GM23338 (cell line): ENCODE measurements at regions not wholly inside any gene's neighbourhood (a gene's known extent, or its start where the extent isn't known, plus 50 kb on each side); places are given as distances from the start of the nearest gene placed in this dataset.
A peak's percentile ranks its signal among the peaks of the same experiment; 100 is the strongest.

Experiments used
- ATAC-seq: fragments of 200-7000 bp; cut with Tn5 transposase; 3 replicates; pipeline ENCODE4 v1.9.1; 2020
- DNase-seq: peaks from one replicate; pipeline ENCODE4 v3.0.0-alpha.2; 2015; ENCODE audit warnings: low spot score
- H2AFZ ChIP-seq: fragments of 200-600 bp; sonication (generic); 2 replicates; pipeline ENCODE4 v1.8.0; 2016; ENCODE audit warnings: antibody characterized with exemption, mild to moderate bottlenecking, moderate library complexity
- H3F3A ChIP-seq: fragments of 200-600 bp; sonication (generic); replicated peaks from 2 replicates; pipeline ENCODE4 v1.8.0; 2017; ENCODE audit warnings: antibody characterized with exemption, mixed run types, low read depth
- H3K27ac ChIP-seq: fragments of 200-600 bp; sonication (generic); 2 replicates; pipeline ENCODE4 v1.6.1; 2016; ENCODE audit warnings: low read depth
- H3K27me3 ChIP-seq: fragments of 200-600 bp; sonication (generic); 2 replicates; pipeline ENCODE4 v1.8.0; 2016; ENCODE audit warnings: mild to moderate bottlenecking, mixed run types, moderate library complexity; ENCODE audit not compliant: insufficient read depth
- H3K36me3 ChIP-seq: fragments of 200-600 bp; sonication (generic); 2 replicates; pipeline ENCODE4 v1.8.0; 2016; ENCODE audit warnings: mild to moderate bottlenecking; ENCODE audit not compliant: insufficient read depth
- H3K4me1 ChIP-seq: fragments of 200-600 bp; sonication (generic); 2 replicates; pipeline ENCODE4 v1.8.0; 2016; ENCODE audit warnings: mild to moderate bottlenecking, moderate library complexity; ENCODE audit not compliant: insufficient read depth
- H3K4me2 ChIP-seq: fragments of 200-600 bp; sonication (generic); 2 replicates; pipeline ENCODE4 v1.7.1; 2017; ENCODE audit warnings: mixed run types
- H3K4me3 ChIP-seq: fragments of 200-600 bp; sonication (generic); 2 replicates; pipeline ENCODE4 v1.6.1; 2016; ENCODE audit warnings: mixed run types
- H3K79me2 ChIP-seq: fragments of 200-600 bp; sonication (generic); replicated peaks from 2 replicates; pipeline ENCODE4 v1.8.0; 2017; ENCODE audit warnings: mild to moderate bottlenecking; ENCODE audit not compliant: insufficient read depth
- H3K9me2 ChIP-seq: fragments of 200-600 bp; sonication (generic); 2 replicates; pipeline ENCODE4 v1.8.0; 2017; ENCODE audit not compliant: insufficient read depth
- H4K20me1 ChIP-seq: fragments of 200-600 bp; sonication (generic); replicated peaks from 2 replicates; pipeline ENCODE4 v1.8.0; 2017; ENCODE audit warnings: mild to moderate bottlenecking; ENCODE audit not compliant: insufficient read depth
- H3K27ac Mint-ChIP-seq: 2 replicates; pipeline ENCODE4 v1.8.0; 2020; ENCODE audit warnings: inconsistent platforms, mild to moderate bottlenecking, moderate library complexity, mixed read lengths
- H3K27me3 Mint-ChIP-seq: 3 replicates; pipeline ENCODE4 v1.8.0; 2022; ENCODE audit warnings: low read depth, mild to moderate bottlenecking, moderate library complexity, mixed read lengths, inconsistent platforms; ENCODE audit not compliant: insufficient read depth, poor library complexity
- H3K36me3 Mint-ChIP-seq: 3 replicates; pipeline ENCODE4 v1.8.0; 2021; ENCODE audit warnings: low read depth, mild to moderate bottlenecking, inconsistent platforms, moderate library complexity, mixed read lengths
- H3K4me1 Mint-ChIP-seq: 3 replicates; pipeline ENCODE4 v1.8.0; 2020; ENCODE audit warnings: mild to moderate bottlenecking, inconsistent platforms, mixed read lengths
- H3K4me3 Mint-ChIP-seq: 3 replicates; pipeline ENCODE4 v1.8.0; 2021; ENCODE audit warnings: moderate library complexity, mild to moderate bottlenecking, inconsistent platforms, mixed read lengths
- H3K9me3 Mint-ChIP-seq: 3 replicates; pipeline ENCODE4 v1.8.0; 2020; ENCODE audit warnings: moderate library complexity, mild to moderate bottlenecking, inconsistent platforms, mixed read lengths
- CREB1 ChIP-seq: fragments of 250-450 bp; sonication (Bioruptor Pico); IDR thresholded peaks from 2 replicates; pipeline ENCODE4 v1.5.0; 2020; ENCODE audit warnings: low read depth, mild to moderate bottlenecking, moderate library complexity
- EZH2 ChIP-seq: fragments of 200-600 bp; sonication (generic); IDR thresholded peaks from one replicate; pipeline ENCODE4 v1.8.0; 2017; ENCODE audit warnings: antibody characterized with exemption, mild to moderate bottlenecking, low read depth; ENCODE audit not compliant: unreplicated experiment
- EZH2phosphoT487 ChIP-seq: fragments of 200-600 bp; sonication (generic); IDR thresholded peaks from one replicate; pipeline ENCODE4 v1.8.1; 2018; ENCODE audit warnings: antibody characterized with exemption; ENCODE audit not compliant: unreplicated experiment
- NANOG ChIP-seq: IDR thresholded peaks from 2 replicates; pipeline ENCODE4 v1.6.1; 2016; ENCODE audit warnings: antibody characterized with exemption, borderline replicate concordance
- STAT1 ChIP-seq: IDR thresholded peaks from one replicate; pipeline ENCODE4 v1.6.1; 2016; ENCODE audit warnings: antibody characterized with exemption; ENCODE audit not compliant: unreplicated experiment
- ZNF114 ChIP-seq: fragments of 250-450 bp; sonication (Bioruptor Pico); IDR thresholded peaks from 2 replicates; pipeline ENCODE4 v1.5.0; 2020; ENCODE audit warnings: mild to moderate bottlenecking, moderate library complexity
- ZNF331 ChIP-seq: fragments of 250-450 bp; sonication (Bioruptor Pico); IDR thresholded peaks from 2 replicates; pipeline ENCODE4 v1.5.0; 2020; ENCODE audit warnings: low read depth, mild to moderate bottlenecking, moderate library complexity
- TF ChIP-seq, protein P1 (sequence below): fragments of 250-450 bp; sonication (Bioruptor Pico); IDR thresholded peaks from 2 replicates; pipeline ENCODE4 v1.5.0; 2020; ENCODE audit warnings: mild to moderate bottlenecking, moderate library complexity
- TF ChIP-seq, protein P2 (sequence below): IDR thresholded peaks from 2 replicates; pipeline ENCODE4 v1.6.1; 2016; ENCODE audit warnings: antibody characterized with exemption
- TF ChIP-seq, protein P3 (sequence below), 2 experiments: fragments of 200-600 bp in 1 of 2; sonication (generic) in 1 of 2; conservative IDR thresholded peaks; 2 replicates each; pipeline versions ENCODE4 v1.5.1 to v1.6.1; 2016 to 2017; ENCODE audit warnings: antibody characterized with exemption in 2 of 2, low read depth in 2 of 2, mild to moderate bottlenecking in 2 of 2, moderate library complexity in 1 of 2

DNA sequence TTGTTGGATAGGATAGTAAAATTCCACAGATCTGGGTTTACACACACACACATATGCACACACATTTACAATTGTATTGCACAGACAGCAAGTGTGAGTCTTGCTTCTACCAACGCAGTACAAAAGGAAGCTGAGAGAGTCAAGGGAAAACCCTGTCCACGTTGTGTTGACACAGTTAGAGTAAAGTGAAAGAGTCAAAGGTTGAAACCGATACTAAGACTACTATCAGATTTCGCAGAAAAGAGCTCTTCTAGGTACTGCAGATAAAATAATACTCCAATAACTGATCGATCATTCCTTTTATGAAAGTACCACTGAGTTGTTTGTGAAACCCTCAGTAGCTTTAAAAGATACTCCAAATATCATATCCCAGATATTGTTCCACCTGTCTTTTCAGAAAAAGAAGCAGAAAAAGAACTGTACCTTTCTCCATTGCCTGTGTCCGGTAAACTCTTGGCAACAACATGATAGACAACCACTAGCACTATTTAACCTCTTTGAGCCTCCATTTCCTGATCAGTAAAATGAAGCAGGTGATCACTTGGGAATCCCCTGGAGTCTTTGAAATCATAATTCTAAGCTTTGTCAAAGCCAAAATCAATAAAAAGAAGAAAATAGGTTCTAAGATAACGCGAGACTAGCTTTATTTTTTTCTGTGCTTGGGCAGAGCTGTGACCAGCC, 224.6 kb upstream of the FOXN3 start:
- H4K20me1 ChIP-seq, result no peaks in the 10 kb centered on the region
- Mint-ChIP-seq H3K4me1 (peaks cover 10% of the 10 kb centered on the region), H3K36me3 (no peaks in the 10 kb centered on the region), H3K27ac (no peak overlapping the region), H3K27me3 (no peaks in the 10 kb centered on the region), H3K4me3 (no peak overlapping the region), H3K9me3 (peaks cover 5% of the 10 kb centered on the region)
- H3K36me3 ChIP-seq, result no peaks in the 10 kb centered on the region
- no peaks in the 10 kb centered on the region for H3K79me2 ChIP-seq
- no peak overlapping the region for H3K27ac ChIP-seq
- no peak for ATAC-seq
- H2AFZ ChIP-seq, result peak overlapping the region; percentile 25; the same call in 1 of the 2 replicates
- no peak for TF ChIP-seq ZNF331 (CRISPR knock-in tag)
- no peaks in the 10 kb centered on the region for H3K27me3 ChIP-seq
- H3K9me2 ChIP-seq, result no peaks in the 10 kb centered on the region
- H3K4me3 ChIP-seq, result no peak overlapping the region
- no peak overlapping the region for H3K4me2 ChIP-seq
- no peaks in the 10 kb centered on the region; the same call in 1 of the 2 replicates for H3F3A ChIP-seq
- no peak for DNase-seq
- H3K4me1 ChIP-seq, result peaks cover 19% of the 10 kb centered on the region

DNA sequence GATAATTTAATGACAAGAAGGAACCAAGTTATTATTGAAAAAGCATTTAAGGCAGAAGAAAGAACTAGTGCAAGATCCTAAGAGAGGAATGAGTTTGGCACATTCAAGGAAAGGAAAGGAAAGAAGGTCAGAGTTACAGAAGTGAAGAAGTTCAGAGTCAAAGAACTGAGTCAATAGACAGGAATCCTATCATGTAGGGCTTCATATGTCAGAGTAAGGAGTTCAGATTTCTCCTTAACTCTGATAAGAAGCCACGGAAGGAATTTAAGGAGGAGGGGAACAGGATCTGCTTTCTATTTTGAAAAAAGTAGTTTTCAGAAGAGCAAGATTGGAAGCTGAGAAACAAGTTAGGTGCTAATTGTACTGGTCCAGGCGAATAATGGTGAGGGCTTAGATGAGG, 223.1 kb upstream of the FOXN3 start:
- H3K4me1 Mint-ChIP-seq, result peaks cover 10% of the 10 kb centered on the region
- no peaks in the 10 kb centered on the region for H3K27me3 ChIP-seq
- no peak overlapping the region for H3K4me3 Mint-ChIP-seq
- DNase-seq, result no peak
- no peaks in the 10 kb centered on the region for H3K79me2 ChIP-seq
- no peaks in the 10 kb centered on the region for H3K36me3 Mint-ChIP-seq
- H3K9me2 ChIP-seq, result no peaks in the 10 kb centered on the region
- ATAC-seq, result no peak
- H3K9me3 Mint-ChIP-seq, result peaks cover 5% of the 10 kb centered on the region
- H3K27ac Mint-ChIP-seq, result no peak overlapping the region
- H3F3A ChIP-seq, result no peaks in the 10 kb centered on the region; the same call in 1 of the 2 replicates
- H4K20me1 ChIP-seq, result no peaks in the 10 kb centered on the region
- peaks cover 21% of the 10 kb centered on the region for H3K4me1 ChIP-seq
- no peaks in the 10 kb centered on the region for H3K36me3 ChIP-seq
- H3K27me3 Mint-ChIP-seq, result no peaks in the 10 kb centered on the region
- no peak overlapping the region for H2AFZ ChIP-seq
- H3K4me2 ChIP-seq, result no peak overlapping the region
- H3K4me3 ChIP-seq, result no peak overlapping the region
- H3K27ac ChIP-seq, result no peak overlapping the region
- no peak for TF ChIP-seq ZNF114 (CRISPR knock-in tag)
- no peak for TF ChIP-seq EZH2
- TF ChIP-seq, protein P1, sequence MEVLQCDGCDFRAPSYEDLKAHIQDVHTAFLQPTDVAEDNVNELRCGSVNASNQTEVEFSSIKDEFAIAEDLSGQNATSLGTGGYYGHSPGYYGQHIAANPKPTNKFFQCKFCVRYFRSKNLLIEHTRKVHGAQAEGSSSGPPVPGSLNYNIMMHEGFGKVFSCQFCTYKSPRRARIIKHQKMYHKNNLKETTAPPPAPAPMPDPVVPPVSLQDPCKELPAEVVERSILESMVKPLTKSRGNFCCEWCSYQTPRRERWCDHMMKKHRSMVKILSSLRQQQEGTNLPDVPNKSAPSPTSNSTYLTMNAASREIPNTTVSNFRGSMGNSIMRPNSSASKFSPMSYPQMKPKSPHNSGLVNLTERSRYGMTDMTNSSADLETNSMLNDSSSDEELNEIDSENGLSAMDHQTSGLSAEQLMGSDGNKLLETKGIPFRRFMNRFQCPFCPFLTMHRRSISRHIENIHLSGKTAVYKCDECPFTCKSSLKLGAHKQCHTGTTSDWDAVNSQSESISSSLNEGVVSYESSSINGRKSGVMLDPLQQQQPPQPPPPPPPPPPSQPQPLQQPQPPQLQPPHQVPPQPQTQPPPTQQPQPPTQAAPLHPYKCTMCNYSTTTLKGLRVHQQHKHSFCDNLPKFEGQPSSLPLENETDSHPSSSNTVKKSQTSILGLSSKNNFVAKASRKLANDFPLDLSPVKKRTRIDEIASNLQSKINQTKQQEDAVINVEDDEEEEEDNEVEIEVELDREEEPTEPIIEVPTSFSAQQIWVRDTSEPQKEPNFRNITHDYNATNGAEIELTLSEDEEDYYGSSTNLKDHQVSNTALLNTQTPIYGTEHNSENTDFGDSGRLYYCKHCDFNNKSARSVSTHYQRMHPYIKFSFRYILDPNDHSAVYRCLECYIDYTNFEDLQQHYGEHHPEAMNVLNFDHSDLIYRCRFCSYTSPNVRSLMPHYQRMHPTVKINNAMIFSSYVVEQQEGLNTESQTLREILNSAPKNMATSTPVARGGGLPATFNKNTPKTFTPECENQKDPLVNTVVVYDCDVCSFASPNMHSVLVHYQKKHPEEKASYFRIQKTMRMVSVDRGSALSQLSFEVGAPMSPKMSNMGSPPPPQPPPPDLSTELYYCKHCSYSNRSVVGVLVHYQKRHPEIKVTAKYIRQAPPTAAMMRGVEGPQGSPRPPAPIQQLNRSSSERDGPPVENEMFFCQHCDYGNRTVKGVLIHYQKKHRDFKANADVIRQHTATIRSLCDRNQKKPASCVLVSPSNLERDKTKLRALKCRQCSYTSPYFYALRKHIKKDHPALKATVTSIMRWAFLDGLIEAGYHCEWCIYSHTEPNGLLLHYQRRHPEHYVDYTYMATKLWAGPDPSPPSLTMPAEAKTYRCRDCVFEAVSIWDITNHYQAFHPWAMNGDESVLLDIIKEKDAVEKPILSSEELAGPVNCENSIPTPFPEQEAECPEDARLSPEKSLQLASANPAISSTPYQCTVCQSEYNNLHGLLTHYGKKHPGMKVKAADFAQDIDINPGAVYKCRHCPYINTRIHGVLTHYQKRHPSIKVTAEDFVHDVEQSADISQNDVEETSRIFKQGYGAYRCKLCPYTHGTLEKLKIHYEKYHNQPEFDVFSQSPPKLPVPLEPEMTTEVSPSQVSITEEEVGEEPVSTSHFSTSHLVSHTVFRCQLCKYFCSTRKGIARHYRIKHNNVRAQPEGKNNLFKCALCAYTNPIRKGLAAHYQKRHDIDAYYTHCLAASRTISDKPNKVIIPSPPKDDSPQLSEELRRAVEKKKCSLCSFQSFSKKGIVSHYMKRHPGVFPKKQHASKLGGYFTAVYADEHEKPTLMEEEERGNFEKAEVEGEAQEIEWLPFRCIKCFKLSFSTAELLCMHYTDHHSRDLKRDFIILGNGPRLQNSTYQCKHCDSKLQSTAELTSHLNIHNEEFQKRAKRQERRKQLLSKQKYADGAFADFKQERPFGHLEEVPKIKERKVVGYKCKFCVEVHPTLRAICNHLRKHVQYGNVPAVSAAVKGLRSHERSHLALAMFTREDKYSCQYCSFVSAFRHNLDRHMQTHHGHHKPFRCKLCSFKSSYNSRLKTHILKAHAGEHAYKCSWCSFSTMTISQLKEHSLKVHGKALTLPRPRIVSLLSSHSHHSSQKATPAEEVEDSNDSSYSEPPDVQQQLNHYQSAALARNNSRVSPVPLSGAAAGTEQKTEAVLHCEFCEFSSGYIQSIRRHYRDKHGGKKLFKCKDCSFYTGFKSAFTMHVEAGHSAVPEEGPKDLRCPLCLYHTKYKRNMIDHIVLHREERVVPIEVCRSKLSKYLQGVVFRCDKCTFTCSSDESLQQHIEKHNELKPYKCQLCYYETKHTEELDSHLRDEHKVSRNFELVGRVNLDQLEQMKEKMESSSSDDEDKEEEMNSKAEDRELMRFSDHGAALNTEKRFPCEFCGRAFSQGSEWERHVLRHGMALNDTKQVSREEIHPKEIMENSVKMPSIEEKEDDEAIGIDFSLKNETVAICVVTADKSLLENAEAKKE (CRISPR knock-in tag), result no peak
- TF ChIP-seq, protein P2, sequence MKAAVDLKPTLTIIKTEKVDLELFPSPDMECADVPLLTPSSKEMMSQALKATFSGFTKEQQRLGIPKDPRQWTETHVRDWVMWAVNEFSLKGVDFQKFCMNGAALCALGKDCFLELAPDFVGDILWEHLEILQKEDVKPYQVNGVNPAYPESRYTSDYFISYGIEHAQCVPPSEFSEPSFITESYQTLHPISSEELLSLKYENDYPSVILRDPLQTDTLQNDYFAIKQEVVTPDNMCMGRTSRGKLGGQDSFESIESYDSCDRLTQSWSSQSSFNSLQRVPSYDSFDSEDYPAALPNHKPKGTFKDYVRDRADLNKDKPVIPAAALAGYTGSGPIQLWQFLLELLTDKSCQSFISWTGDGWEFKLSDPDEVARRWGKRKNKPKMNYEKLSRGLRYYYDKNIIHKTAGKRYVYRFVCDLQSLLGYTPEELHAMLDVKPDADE, result no peak
- no peak for TF ChIP-seq NANOG
- TF ChIP-seq CREB1 (CRISPR knock-in tag), result no peak
- TF ChIP-seq EZH2phosphoT487, result no peak
- TF ChIP-seq, protein P3, sequence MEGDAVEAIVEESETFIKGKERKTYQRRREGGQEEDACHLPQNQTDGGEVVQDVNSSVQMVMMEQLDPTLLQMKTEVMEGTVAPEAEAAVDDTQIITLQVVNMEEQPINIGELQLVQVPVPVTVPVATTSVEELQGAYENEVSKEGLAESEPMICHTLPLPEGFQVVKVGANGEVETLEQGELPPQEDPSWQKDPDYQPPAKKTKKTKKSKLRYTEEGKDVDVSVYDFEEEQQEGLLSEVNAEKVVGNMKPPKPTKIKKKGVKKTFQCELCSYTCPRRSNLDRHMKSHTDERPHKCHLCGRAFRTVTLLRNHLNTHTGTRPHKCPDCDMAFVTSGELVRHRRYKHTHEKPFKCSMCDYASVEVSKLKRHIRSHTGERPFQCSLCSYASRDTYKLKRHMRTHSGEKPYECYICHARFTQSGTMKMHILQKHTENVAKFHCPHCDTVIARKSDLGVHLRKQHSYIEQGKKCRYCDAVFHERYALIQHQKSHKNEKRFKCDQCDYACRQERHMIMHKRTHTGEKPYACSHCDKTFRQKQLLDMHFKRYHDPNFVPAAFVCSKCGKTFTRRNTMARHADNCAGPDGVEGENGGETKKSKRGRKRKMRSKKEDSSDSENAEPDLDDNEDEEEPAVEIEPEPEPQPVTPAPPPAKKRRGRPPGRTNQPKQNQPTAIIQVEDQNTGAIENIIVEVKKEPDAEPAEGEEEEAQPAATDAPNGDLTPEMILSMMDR (conservative IDR thresholded peaks at IDR 0.05; ENCODE audit: low read depth in 2 of 2), result no peak
- TF ChIP-seq STAT1, result no peak
- no peak for TF ChIP-seq ZNF331 (CRISPR knock-in tag)
